ENCODE measurements at regions not wholly inside any gene's neighbourhood (a gene's known extent, or its start where the extent isn't known, plus 50 kb on each side); places are given as distances from the start of the nearest gene placed in this dataset.

DNA sequence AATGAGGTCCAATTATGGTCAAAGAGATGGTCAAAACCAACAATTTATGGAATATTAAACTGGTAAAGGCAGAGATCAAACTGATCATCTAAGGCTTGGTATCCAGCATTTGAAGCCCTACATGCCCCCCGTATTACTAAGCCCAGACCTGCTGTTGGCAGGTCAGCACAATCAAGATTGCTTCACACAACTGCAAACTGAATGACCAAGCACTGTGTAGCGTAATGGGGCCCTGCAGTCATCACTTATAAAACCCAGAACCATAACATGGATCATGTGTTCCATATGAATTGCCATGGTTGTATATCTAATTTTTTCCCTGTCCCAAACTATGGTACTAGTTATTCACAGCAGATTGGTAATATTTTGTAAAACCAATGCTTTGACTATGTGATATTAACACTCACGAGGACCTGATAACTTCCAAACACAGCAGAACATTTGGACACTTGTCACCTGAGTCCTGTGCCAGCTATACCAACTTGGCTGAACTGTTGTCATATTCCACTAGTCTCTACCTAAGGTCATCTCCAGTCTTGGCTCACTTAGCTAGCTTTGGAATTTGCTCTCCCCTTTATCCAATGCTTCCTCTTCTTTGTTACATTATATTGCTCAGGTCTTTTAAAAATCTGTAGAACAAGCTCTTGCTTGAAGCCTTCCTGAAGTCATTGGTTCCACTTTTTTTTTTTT lies 81.7 kb upstream of the HMHB1 start:
- DNase-seq, result no peak

DNA sequence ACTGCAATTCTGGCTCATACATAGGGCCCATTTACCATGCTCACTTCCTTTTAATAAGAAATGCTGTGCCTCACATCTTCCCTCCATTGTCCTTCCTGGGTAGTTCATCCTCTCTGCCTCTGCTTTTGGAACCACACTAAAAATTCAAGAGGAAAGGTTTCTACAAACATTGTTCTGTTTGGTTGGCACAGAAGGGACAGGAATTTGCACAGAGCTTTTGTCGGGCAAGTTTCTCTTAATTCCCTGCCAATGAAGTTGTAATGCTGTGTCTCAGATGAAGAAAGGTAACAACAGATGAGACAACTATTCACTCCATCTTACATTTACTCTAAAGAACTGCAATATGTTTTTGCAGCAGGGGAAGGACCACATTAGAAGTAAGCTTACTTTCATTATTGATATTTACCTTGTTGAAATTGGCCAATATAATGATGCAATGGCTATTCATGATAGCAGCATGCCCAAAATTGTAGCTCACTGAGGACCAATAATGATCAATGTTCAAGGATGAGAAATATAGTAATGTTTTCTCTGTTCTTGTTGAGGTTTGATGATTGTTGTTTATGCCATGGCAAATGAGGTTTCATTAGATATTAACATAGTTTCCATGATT lies 82.5 kb upstream of the HMHB1 start:
- DNase-seq, result no peak

DNA sequence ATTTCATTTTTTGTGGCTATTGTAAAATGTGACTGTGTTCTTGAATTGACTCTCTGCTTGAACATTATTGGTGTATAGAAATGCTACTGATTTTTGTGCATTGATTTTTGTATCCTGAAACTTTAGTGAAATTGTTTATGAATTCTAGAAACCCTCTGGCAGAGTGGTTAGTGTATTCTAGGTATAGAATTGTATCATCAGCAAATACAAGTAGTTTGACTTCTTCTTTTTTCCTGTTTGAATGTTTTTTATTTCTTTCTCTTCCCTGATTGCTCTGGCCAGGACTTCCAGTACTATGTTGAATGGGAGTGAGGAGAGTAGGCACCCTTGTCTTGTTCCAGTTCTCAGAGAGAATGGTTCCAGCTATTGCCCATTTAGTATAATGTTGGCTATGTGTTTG lies 88.8 kb upstream of the HMHB1 start:
- no peak for DNase-seq

DNA sequence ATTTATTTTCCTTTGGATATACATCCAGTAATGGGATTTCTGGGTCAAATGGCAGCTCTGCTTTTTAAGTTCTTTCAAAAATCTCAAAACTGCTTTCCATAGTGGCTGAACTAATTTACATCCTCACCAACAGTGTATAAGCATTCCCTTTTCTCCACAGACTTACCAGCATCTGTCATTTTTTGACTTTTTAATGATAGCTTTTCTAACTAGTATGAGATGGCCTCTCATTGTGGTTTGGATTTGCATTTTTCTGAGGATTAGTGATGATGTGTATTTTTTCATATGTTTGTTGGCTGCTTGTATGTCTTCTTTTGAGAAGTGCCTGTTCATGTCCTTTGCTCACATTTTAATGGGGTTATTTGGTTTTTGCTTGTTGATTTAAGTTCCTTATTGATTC lies 90.0 kb upstream of the HMHB1 start:
- DNase-seq, result no peak

DNA sequence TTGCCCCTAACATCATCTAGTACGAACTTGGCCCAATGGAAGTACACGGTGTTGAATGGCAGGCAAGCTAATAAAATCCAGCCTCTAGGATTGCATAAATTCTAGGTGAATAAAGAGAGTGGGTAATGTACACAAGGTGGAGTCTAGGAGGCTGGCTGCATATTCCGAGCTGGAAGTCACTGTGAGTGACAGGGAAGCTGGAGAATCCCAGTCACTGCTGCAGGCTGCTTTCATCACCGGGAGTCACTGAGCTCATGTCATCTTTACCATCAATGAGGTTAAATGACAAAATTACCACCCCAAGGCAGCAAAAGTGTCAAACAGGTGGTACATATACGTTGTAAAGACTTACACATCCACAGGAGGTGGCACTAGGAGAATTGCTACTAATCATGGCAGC lies 91.3 kb upstream of the HMHB1 start:
- DNase-seq, result no peak

DNA sequence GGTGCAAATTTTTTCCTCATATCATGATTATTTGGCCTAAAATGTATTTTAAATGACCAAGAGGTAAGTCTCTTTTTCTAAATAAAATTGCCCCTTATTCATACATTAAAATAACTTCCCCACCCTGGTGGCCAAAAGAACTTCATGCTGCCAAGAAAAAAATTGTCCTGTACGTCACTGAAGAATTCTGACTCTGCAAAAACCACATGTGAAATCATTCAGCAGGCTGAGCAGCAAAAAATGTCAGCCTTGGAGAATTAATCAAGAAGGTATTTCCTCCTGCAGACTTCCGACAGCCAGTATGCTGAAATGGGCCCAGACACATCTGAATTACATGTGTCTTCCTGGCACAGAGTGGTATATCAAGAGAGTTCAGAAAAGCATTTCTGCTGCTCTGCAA lies 94.6 kb upstream of the HMHB1 start:
- no peak for DNase-seq

DNA sequence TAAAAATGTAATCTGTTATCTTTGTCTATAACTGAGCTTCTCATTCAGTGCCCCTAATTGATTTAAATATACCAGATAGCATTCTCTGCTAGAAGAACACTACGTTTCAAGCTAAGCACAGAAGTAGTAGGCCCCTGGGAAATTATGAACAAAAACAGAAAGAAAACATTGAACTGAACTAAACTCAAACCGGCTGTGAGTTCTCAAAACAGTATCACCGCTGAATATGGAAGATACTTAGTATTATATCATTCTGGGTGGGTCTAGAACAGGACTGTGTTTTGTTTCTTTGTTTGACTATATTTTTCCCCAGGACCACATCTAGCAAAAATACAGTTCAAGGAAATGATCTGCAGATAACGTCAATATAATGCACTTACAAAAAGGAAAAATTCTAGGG lies 95.1 kb upstream of the HMHB1 start:
- no peak for DNase-seq

DNA sequence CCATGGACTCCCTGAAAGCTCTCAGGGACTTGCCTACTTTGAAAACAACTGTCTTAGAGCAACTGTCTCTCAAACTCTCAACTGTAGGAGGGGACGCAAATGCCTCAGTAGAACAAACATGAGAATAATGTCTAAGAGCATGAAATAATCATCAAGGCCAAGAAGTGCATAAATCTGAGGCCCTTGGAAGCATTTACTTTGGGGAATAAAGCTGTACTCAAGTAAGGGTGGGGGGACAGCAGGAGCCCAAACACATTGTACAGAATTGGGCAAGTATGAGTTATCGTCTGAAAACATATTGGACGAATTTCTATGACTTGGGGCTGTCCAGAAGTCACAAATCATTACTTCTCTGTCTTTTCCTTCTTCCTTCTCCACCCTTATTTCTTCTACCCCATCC lies 96.3 kb upstream of the HMHB1 start:
- no peak for DNase-seq

DNA sequence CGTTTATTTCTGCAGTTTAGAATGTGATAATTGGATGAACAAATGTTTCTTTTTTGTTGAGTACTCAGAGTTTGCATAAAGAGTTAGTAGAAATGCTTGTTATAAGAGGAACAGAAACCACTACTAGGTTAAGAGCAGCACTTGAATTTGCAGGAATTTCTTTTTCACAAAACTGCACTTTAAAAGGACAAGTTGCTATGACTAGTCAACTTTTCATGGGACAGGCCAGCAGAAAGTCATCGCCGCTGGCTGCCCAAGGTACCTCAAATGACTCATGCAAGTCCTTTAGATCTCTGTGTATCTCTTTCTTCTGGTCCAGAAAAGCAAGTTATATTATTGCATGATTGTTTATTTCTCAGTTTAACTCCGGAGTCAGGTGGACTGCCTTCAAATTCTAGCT lies 97.3 kb upstream of the HMHB1 start:
- DNase-seq, result no peak

DNA sequence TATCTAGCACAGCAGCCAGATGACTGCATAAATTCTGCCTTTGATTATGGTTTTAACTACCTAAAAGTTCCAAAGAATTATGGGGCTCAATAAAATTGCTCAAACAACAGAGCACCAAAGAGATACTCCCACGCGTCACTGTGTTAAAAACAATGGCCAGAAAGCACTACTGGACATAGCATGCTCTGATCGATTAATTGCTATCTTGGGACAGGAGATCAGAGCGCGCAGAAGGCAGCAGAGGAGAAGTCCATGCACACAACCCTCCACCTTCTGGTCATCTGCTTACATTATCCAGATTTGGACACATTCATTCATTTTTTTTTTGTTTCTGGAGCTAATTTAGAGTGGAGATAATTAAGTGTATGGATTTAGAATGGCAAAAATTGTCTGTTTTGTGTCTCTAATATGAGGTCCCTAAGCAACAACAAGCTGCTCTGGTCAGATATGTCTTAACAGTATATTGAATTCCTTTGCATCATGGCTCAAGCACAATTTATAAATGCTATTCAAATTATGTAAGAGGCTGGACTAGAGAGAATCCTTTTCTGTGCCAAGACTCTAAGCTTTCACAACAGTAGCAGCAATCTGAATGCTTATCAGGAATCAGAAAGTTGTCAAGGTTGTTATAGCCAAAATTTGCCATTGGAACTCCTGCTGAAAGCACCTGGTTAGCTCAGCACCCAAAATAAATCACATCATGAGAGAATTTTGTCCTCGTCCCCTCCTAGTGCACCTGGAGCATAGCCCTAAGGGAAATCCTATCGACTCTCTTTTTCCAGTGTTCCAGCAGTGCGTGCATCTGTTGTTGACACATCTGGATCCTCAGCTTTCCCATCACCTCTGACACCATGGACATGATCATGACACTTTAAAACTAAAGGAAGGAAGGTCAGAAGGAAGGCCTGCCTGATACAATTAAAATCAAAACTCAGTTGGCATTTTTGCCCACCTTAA lies 98.6 kb upstream of the HMHB1 start:
- no peak for DNase-seq

DNA sequence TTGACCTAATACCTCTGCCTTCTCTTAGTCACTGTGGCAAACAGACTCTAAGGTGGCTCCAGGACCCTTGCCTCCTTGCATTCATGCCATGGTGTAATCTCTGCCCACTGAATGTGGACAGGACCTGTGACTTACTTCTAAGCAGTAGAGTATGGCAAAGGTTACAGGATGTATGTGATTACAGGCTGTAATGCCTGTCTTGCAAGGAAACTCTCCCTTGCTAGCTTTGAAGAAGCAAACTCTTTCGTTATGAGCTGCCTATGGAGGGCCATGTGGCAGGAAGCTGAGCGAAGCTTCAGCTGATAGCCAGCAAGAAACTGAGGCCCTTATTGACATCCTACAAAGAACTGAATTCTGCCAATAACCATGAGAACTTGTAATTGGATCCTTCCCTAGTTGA lies 103.3 kb upstream of the HMHB1 start:
- DNase-seq, result no peak

DNA sequence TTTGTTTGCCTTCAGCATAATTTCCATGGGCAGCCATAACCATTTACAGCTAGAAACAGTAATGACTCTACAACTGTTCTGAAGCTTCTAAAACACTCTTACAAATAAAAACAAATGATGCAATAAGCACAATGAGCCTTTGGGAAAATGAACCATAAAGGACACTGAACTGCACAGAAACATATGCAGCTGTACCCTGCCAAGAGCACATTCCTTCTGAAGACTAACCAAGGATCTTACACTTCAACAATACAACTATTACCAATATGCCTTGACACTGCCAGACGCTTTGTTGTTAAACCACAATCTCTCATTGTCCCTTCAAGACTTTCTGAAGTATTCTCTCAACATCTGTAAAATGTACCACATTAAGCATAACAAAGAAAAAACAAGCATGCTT lies 104.2 kb upstream of the HMHB1 start:
- DNase-seq, result no peak

DNA sequence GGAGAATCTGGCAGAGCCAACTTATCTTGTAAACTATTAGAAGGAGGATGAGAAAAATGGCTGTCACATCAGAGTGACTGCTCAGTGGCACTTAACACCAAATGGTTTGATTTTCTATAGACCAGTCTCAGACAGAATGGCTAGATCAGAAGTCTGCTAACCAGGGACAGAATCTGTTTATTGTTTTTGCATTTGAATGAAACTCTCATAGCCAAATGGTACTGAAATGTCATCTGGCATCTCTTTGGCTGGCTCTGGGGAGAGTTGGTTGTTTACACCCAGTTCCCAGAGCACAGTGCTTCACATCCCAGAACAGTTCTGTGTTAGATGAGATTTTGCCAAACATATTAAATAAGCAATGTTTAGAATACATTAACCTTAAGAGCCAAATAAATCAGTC lies 106.6 kb upstream of the HMHB1 start:
- DNase-seq, result no peak

DNA sequence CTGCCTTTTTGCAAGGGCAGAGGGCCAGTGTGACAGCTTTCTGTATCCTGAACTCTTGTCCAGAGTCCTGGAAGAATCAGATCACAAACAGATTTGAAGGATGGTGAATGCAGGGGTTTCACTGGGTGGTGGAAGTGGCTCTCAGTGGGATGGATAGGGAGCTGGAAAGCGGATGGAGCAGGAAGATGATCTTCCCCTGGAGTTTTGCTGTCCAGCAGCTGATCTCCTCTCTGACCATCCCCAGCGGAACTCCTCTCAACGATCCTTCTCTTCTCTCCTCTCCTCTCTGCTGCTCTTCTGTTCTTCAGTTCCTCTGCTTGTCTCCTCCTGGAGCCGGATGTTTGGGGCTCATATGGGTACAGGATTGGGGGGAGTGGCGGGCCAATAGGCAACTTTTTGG lies 108.3 kb upstream of the HMHB1 start:
- no peak for DNase-seq

DNA sequence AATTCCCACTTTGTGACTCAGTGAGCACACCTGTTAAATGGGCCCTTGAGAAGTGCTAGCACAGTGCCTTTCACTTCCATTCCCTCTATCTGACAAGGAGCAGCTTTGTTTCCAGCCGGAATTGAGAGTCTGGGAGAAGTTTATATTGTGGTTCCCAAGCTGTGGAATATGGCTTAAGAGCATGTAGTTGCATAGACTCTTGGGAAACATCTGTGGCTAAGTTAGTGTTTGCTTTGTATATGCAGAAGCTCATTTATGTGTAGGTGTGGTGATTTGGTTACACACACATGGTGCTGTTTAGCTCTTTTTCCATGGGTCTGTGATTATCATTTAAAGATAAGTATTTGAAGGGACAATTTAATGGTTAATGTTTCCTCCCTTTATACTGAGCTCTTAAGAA lies 110.5 kb upstream of the HMHB1 start:
- no peak for DNase-seq

DNA sequence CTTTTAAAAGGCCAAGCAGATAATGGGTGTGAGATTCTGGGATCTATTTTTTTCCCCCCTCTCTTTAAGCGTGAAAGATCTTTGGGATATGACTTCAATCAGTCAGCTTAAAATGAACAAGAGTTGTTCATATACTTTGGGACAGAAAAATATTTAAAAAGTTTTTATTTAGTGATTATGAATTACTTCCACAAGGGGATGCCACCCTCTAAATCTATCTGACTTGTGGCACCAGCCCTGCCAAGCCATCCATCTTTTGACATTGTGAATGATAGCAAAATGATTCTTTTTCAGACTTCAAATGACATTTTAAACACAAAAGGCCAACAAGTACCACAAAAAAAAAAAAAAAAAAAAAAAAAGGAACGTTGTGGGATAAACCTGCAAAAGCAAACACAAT lies 111.0 kb upstream of the HMHB1 start:
- DNase-seq, result no peak

DNA sequence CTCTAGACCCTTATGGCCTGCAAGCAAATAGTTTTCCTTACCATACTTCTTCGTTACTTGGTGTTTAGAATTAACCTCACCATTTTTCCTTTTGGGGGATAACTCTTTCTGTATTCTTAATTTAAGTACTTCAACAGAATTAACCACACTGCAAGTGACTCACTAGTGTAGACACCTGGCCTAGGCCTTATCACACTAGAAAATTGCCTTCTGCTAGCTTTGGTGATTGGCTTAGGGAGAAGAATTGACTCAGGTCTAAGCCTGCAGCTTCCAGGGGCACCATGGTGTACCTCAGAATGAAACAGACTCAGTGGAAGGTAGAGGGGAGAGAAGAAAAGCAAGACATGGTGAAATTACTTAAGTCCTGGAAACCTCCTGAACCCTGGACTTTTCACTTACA lies 112.8 kb upstream of the HMHB1 start:
- no peak for DNase-seq

DNA sequence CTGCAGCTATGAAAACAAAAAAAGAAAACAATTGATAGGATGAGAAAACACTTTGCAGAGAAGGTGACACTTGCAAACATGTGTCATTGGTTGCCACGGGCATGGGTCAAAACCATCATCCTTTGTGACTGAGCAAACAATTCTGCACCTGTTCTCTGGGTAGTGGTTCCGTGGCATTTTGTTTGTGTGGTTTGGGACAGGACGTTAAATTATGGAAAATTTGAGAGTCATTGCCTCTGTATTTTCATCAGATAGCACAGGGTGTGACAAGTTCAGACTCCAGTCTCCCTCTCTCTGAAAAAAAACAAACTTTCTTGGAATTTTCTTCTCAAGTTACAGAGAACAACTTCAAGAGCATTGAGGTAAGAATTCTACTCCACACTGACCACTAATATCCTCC lies 113.4 kb upstream of the HMHB1 start:
- DNase-seq, result no peak

DNA sequence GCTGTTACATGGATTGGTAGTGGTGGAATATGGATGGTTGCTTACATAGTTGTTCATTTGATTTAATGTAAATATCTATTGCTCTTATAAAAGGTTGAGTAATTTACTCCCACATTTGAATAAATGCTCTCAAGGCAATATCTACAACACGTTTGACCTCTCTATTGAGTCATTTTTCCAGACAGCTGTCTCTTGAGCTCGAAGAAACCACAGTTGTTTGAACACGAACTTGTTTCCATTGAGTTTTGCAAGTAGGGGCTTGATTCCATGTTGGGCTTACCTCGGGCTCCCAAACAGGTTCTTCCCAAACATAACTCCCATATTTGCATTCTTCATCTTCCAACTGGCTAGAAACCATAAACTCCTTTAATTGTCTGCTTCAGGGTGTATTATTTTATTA lies 115.0 kb upstream of the HMHB1 start:
- DNase-seq, result no peak

DNA sequence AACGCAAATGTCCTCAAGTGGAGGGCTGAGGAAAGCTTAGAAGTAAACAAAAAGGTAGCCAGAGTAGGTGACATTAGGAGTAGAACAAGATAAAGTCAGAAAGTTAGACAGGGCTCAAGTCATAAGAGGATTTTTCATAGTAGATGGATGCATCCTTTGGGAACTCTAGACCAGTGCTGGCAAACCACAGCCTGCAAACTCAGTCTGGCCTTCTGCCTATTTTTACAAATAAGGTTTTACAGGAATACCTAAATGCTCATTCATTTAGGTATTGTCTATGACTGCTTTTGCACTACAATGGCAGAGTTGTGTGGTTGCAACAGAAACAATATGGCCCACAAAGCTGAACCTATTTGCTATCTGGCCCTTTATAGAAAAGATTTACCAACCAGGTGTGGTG lies 116.0 kb upstream of the HMHB1 start:
- DNase-seq, result no peak

DNA sequence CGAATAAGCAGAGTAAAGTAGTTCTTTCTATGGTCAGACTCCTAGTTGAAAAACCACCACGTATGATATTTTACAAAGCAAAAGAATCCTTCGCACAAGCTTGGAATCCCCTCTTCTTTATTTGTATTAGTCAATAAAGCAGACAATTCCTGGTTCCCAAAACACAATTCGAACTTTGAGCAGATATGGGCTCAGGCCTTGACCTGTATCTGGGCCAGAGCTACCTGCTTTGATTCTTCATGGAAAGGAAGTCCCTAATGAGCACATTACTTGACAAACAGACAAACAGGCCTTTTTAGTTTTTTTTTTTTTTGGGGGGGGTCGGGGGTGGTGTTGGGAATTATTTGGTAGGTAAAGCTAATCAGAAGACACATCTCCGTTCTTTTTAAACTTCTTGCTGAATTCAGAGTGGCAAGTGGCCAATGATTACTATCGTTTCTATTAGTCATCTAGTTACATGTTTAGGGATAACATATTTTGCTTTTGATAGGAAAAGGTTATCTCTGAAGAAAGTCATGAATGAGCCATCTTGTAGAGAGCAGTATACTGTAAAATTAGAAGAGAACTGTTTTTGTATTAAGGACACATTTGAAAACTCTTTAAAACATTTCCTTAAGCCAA lies 116.6 kb upstream of the HMHB1 start:
- DNase-seq, result no peak

DNA sequence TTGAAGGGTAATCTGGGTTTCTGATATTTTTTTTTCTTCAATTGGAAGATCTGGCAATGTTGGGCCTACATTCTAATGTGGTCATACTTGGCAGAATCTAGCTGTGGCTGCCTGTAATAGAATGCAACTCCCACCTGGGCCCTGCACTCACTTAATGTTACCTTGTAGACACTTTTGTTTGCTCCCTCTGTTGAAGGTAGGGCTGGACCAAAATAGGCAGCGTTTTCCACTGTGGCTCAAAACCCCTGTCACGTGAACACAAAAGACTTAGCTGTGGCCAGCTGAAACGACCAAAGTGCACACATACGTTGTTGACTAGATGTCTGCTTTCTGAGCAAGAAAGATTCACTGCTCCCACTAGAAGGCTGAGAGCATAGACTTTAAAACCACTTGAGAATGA lies 117.6 kb upstream of the HMHB1 start:
- no peak for DNase-seq

DNA sequence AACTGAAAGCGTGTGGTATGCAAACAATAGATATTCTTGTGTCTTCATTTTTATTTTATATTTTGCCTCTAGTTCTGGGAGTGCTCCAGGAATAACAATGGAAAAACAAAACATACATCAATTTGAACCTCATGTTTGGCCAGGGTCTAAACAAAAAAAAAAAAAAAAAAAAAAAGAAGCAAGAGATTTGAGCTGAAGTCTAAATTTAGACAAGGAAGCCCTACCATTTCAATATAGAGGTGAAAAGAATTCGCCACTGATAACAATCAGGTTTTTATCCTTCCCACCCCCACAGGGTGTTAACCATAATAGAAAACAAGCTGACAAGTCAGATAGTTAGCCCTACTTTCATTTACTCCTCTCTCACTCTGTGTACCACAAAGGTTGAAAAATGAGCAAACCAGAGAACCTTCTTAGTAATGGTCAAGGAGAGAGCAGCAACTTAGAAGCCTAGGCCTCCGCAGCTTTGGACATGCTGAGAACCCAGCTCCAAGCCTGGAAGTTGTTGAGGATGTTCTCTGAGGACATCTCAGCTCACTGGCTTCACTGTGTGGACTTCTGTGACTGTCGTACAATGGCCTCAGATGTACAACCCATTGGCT lies 118.2 kb upstream of the HMHB1 start:
- no peak for DNase-seq

Measured in right kidney (tissue), 1 donor.